HUES6 (cell line): ENCODE measurements at regions not wholly inside any gene's neighbourhood (a gene's known extent, or its start where the extent isn't known, plus 50 kb on each side); places are given as distances from the start of the nearest gene placed in this dataset.
A peak's percentile ranks its signal among the peaks of the same experiment; 100 is the strongest.

Experiments used
- H3K27ac ChIP-seq: 2 replicates; pipeline ENCODE4 v1.7.0; 2013; ENCODE audit warnings: low read depth, mild to moderate bottlenecking, low read length, inconsistent platforms
- H3K27me3 ChIP-seq: 2 replicates; pipeline ENCODE4 v1.6.1; 2013; ENCODE audit warnings: low read length; ENCODE audit not compliant: control insufficient read depth, insufficient read depth
- H3K36me3 ChIP-seq: 2 replicates; pipeline ENCODE4 v1.6.1; 2013; ENCODE audit warnings: low read length; ENCODE audit not compliant: control insufficient read depth, insufficient read depth
- H3K4me1 ChIP-seq: 2 replicates; pipeline ENCODE4 v1.6.1; 2013; ENCODE audit warnings: low read length; ENCODE audit not compliant: control insufficient read depth, insufficient read depth
- H3K4me3 ChIP-seq: 2 replicates; pipeline ENCODE4 v1.5.1; 2013; ENCODE audit warnings: low read depth, low read length
- H3K9ac ChIP-seq: one replicate; pipeline ENCODE4 v1.6.1; 2013; ENCODE audit warnings: mild to moderate bottlenecking, low read length
- H3K9me3 ChIP-seq: 2 replicates; pipeline ENCODE4 v1.6.1; 2013; ENCODE audit warnings: low read depth, low read length; ENCODE audit not compliant: control insufficient read depth, insufficient read depth

DNA sequence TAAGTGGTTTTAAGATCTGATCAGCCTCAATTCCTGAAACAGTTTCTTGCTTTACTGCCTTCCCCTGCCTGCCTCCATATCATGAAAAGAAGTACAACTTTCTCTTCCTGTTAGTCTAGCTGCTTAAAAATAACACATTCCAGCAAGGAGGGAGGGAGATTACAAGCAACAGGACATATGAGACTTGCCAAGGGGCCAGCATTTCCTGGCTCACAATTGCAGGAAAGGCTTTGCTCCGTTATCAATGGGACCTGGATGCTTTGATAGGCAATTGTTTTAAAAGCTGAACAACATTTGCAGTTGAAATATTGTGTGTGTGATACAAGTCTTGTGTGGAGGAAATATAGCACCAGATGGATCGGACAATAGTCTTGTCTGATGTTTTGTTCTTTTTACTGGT lies 425.0 kb downstream of the FAT4 start:
- Histone ChIP-seq H3K27ac (0 out of 2 replicates have a peak overlapping the region, but pooled peaks have one; percentile 13), H3K4me1 (peaks cover 29% of the 10 kb centered on the region), H3K9me3 (peaks cover 6% of the 10 kb centered on the region; the same call in 1 of the 2 replicates), H3K36me3 (no peaks in the 10 kb centered on the region), H3K9ac (peak overlapping the region; percentile 13), H3K4me3 (no peak overlapping the region), H3K27me3 (no peaks in the 10 kb centered on the region)

DNA sequence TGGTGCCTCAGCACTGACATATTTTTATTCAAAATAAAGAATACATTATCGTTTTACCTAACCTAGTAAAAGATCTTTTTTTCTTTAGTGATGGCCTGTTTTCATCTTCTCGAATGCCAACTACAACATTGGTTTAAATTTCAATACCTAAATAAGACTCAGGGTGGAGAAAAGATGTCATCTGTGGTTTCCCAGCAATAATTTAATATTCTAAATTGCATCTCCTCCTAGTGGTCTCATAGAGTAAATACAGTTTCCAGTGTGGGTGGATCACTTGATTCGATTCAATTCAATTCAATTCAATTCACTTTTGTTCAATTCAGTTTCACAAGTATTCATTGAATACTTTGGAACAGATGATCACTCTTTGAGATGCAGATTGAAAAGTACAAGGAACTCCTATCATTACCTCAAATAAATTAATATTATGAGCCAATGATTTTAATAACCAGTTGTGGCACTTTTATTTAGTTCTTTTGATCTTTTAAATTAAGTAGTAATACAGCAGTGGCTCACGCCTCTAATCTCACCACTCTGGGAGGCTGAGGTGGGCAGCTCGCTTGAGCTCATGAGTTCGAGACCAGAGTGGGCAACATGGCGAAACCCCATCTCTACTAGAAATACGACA lies 427.2 kb downstream of the FAT4 start:
- Histone ChIP-seq H3K4me1 (peaks cover 11% of the 10 kb centered on the region), H3K4me3 (no peak overlapping the region), H3K9me3 (peaks cover 15% of the 10 kb centered on the region), H3K36me3 (no peaks in the 10 kb centered on the region), H3K9ac (no peak overlapping the region), H3K27ac (no peak overlapping the region), H3K27me3 (no peaks in the 10 kb centered on the region)

DNA sequence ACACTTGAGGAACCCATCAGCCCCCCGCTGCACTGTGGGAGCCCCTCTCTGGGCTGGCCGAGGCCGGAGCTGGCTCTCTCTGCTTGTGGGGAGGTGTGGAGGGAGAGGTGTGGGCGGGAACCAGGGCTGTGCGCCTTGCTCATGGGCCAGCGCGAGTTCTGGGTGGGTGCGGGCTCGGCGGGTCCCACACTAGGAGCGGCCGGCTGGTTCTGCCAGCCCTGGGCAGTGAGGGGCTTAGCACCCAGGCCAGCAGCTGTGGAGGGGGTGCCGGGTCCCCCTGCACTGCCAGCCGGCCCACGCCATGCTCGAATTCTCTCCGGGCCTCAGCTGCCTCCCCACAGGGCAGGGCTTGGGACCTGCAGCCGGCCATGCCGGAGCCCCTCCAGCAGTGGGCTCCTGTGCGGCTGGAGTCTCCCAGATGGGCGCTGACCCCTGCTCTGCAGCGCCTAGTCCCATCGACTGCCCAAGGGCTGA lies 430.2 kb downstream of the FAT4 start:
- Histone ChIP-seq H3K27me3 (no peaks in the 10 kb centered on the region), H3K4me3 (no peak overlapping the region), H3K27ac (no peak overlapping the region), H3K36me3 (no peaks in the 10 kb centered on the region), H3K9ac (no peak overlapping the region), H3K4me1 (peaks cover 5% of the 10 kb centered on the region), H3K9me3 (peaks cover 15% of the 10 kb centered on the region)

DNA sequence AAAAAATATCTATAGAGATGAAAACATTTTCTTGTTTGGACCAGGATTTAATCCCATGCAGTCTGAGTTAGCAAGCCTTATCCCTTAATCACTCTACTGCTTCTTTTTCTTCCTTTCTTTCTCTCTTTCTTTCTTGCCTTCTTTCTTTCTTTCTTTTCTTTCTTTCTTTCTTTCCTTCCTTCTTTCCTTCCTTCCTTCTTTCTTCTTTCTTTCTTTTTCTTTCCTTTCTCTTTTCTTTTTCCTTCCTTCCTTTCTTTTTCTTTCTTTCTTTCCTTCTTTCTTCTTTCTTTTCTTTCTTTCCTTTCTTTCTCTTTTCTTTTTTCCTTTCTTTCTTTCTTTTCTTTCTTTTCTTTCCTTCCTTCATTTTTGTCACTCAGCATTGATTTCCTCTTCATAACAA lies 434.6 kb downstream of the FAT4 start:
- Histone ChIP-seq H3K9ac (no peak overlapping the region), H3K27ac (no peak overlapping the region), H3K9me3 (peaks cover 13% of the 10 kb centered on the region), H3K27me3 (no peaks in the 10 kb centered on the region), H3K36me3 (no peaks in the 10 kb centered on the region), H3K4me3 (no peak overlapping the region), H3K4me1 (no peaks in the 10 kb centered on the region)

DNA sequence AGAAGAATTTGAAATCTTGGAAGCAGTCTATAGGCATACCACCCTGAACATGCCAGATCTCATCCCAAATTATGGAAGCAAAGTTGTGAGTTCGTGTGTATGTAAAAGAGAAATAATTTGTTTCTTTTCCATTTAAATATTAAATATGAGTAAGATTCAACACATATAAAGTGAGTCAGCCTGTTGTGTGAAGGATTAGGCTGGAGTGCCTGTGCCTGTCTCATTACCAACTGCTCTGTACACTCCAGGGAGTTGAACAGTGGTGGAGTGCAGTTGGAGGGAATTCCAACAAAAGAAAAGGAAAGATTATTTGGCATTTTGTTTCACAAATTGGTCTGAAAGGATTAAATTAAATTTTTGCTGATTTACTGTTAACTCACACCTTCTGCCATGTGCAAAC lies 435.6 kb downstream of the FAT4 start:
- Histone ChIP-seq H3K4me3 (no peak overlapping the region), H3K9ac (no peak overlapping the region), H3K27ac (no peak overlapping the region), H3K4me1 (no peaks in the 10 kb centered on the region), H3K36me3 (no peaks in the 10 kb centered on the region), H3K9me3 (peaks cover 4% of the 10 kb centered on the region), H3K27me3 (no peaks in the 10 kb centered on the region)

DNA sequence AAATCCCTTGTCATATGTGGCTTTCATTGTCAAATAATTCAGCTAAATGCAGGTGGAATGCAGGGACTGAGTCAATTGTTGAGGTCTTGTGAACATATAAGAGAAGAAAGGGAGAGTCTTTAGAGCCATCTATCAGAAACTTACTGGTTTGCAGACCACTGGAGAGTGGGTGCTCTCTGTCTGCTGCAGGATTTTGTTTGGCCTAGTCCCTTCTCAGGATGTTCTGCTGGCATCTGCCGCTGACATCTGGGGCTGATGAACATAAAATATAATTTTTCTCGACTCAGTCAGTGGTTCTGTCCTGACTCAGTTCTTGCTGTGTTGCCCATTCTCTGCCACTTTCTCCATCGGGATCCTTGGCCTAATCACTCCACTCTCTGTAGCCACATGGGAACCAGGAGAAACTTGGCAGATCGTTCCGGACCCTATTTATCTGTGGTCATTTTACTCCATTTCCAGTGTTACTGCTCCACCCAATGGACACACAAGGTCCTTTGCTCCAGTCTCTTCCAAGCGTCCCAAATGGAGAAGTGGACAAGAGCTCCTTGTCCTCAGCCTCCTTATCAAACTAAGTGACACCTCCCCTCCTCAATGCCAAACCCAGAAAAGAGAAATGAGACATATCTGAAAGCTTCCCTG lies 436.2 kb downstream of the FAT4 start:
- no peak overlapping the region for H3K4me3 ChIP-seq
- H3K36me3 ChIP-seq = no peaks in the 10 kb centered on the region
- H3K27me3 ChIP-seq = no peaks in the 10 kb centered on the region
- peak overlapping the region; percentile 19 for H3K9ac ChIP-seq
- H3K9me3 ChIP-seq = no peaks in the 10 kb centered on the region
- H3K27ac ChIP-seq = no peak overlapping the region
- no peaks in the 10 kb centered on the region for H3K4me1 ChIP-seq

DNA sequence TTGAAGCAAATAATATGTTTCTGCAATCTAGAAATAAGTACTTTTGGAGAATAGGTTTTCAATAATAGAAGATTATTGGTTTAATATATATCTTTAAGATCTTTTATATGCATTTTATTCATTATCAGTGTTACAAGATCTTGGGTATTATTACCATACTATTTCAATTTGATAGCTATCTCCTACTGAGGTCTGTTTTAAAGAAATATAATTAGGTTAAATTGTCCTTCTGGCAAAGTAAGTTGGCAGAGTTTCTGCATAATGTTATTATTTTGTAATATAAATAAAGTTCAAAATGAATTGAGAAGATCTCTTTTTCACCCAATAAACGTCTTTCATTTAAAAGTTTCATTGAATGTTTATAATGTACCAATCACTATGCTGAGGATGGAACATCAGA lies 443.7 kb downstream of the FAT4 start:
- no peak overlapping the region for H3K4me3 ChIP-seq
- no peaks in the 10 kb centered on the region for H3K9me3 ChIP-seq
- H3K27ac ChIP-seq = no peak overlapping the region
- H3K36me3 ChIP-seq = no peaks in the 10 kb centered on the region
- no peaks in the 10 kb centered on the region for H3K4me1 ChIP-seq
- no peaks in the 10 kb centered on the region for H3K27me3 ChIP-seq
- H3K9ac ChIP-seq = no peak overlapping the region

DNA sequence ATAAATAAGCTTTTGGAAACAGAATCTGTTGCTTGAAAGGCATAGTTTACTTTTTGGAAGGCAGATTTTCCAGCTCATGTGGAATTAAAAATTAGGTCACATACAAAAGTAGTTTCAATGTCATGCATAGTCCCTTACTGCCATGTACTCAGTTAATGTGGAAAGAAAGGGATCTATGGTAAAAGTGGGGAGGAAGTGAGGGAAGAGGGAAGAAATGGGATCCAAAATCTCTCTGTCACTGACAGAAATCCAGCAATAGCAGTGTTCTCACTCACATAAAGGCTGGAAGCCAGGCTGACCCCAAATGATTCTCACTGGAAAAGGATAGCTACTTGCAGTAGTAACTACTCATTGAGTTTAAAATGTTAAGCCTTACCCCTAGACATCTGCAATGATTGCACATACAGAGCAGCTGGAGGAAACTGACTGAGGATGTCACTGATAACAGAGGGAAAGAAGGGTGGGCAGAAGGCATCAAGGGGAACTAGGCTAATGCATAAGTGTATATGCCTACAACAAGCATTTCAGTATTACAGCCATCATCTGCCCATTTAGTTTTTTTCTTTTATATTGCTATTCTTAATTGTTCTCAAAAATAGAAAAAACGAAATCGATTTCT lies 445.6 kb downstream of the FAT4 start:
- no peaks in the 10 kb centered on the region for H3K4me1 ChIP-seq
- H3K27ac ChIP-seq = no peak overlapping the region
- no peaks in the 10 kb centered on the region for H3K9me3 ChIP-seq
- no peaks in the 10 kb centered on the region for H3K36me3 ChIP-seq
- H3K27me3 ChIP-seq = no peaks in the 10 kb centered on the region
- H3K4me3 ChIP-seq = no peak overlapping the region
- no peak overlapping the region for H3K9ac ChIP-seq

DNA sequence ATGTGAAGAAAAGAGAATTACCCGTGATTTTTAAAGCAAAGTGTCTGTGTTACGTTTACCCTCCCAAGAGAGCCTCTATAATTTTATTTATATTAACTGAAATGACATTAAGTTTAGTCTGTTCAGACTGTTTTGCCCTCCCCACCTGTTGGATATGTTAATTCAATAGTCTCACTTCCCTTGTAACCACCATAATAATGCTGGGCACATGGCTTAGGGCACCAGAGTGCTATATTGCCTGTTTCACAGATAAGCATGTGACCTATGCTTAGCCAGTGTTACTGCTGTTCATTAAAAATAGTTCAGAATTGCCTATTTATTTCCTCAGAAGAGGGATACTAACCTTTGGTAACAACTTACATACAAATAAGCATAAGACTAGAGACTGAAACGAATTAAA lies 446.2 kb downstream of the FAT4 start:
- Histone ChIP-seq H3K4me1 (no peaks in the 10 kb centered on the region), H3K27me3 (no peaks in the 10 kb centered on the region), H3K27ac (no peak overlapping the region), H3K9me3 (no peaks in the 10 kb centered on the region), H3K9ac (no peak overlapping the region), H3K4me3 (no peak overlapping the region), H3K36me3 (no peaks in the 10 kb centered on the region)

DNA sequence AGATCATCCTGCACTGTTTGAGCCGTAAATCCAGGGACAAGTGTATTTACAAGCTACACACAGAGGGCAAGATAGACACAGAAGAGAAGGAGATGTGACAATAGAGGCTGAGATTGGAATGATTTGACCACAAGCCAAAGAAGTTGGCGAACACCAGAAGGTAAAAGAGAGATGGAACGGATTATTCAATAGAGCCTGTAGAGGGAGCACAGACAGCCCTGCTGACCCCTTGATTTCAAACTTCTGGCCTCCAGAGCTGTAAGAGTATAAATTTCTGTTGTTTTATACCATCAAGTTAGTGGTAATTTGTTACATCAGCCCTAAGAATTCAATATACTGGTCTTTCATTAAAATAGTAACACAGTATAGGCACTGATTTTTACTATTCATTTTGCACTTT lies 447.8 kb downstream of the FAT4 start:
- H3K9ac ChIP-seq = no peak overlapping the region
- no peak overlapping the region for H3K4me3 ChIP-seq
- H3K9me3 ChIP-seq = no peaks in the 10 kb centered on the region
- H3K4me1 ChIP-seq = no peaks in the 10 kb centered on the region
- H3K36me3 ChIP-seq = no peaks in the 10 kb centered on the region
- H3K27me3 ChIP-seq = no peaks in the 10 kb centered on the region
- no peak overlapping the region for H3K27ac ChIP-seq

DNA sequence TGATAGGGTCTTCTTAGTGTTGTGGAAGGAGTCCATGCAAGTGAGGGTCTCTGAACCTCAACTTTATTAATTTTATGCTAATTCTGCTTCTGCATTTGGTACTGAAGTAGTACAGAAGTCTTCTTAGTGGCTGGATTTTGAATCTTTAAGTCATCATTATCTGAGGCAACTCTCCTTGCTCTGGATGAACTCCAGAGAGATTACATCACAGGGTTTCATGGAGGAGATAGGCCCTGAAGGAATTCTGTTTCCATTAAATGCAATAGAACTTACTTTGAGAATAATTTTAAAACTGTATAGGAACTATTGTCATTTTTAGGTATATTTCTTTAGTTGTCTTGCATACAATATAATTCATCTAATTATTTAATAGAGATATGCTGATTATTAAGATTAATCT lies 451.2 kb downstream of the FAT4 start:
- Histone ChIP-seq H3K27me3 (no peaks in the 10 kb centered on the region), H3K27ac (no peak overlapping the region), H3K9ac (no peak overlapping the region), H3K9me3 (no peaks in the 10 kb centered on the region), H3K4me3 (no peak overlapping the region), H3K4me1 (no peaks in the 10 kb centered on the region), H3K36me3 (no peaks in the 10 kb centered on the region)
